Dedifferentiated amniotic fluid mesenchymal stem cell (primary cell): ENCODE measurements at regions not wholly inside any gene's neighbourhood (a gene's known extent, or its start where the extent isn't known, plus 50 kb on each side); places are given as distances from the start of the nearest gene placed in this dataset.

Source experiments
- DNase-seq: peaks from one replicate; pipeline ENCODE4 v3.0.0-alpha.2; 2016; ENCODE audit errors: extremely low spot score

DNA sequence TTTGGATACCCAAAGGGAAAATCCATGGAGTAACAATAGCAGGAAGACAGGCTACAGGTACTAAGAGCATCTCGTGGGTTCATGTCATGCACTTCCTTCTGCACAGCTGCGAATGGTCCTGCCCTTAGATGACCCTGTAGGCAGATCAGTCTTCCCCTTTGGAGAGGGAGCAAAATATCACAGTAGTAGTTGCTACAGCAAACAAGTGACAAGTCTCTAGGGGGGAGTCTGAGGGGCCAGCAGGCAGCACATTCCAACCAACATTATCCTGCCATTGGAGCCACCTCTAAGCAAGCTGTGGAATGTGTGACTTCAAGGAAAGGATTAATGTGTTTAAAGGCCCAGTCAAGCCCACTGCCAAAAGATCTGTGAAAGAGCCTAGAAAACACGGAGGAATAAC lies 273.2 kb upstream of the PARD3B start:
- no peak for DNase-seq

- DNase-seq, result no peak
Observed at GRCh38 chr2:204272610-204273287, 272.5 kb upstream of the PARD3B start.

DNA sequence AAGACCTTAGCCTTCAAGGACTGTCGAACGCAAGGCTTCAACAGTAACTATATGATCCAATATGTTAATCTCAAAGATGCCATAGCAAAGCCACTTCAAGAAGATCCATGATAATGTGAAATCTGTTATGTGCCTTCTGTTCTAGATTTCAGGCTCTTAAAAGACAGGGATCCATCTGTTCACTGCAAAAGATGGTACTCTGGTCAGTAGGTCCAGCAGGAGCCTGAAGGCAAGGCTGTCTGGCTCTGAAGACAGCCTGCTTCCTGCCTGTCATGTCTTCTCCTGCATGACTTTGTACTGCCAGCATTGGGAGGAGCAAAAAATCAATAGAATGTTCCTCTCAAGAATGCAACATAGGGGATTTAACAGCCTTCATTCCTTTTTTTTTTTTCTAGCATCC lies 270.8 kb upstream of the PARD3B start:
- no peak for DNase-seq

DNA sequence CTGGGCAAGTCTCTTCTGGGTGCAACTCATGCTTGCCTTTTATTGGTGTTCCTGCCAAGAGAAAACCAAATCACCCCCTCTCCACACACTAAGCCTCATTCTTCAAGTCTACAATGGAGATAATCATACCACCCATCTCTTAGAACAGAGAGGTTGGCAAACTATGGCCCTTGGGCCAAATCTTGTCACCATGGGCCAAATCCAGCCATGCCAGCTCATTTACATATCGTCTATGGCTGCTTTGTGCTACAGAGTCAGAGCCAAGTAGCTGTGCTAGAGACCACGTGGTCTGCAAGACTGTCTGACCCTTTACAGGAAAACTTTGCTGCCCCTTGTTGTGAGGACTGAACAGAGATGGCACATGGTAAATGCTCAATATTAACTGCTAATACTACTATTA lies 270.3 kb upstream of the PARD3B start:
- DNase-seq, result no peak

DNA sequence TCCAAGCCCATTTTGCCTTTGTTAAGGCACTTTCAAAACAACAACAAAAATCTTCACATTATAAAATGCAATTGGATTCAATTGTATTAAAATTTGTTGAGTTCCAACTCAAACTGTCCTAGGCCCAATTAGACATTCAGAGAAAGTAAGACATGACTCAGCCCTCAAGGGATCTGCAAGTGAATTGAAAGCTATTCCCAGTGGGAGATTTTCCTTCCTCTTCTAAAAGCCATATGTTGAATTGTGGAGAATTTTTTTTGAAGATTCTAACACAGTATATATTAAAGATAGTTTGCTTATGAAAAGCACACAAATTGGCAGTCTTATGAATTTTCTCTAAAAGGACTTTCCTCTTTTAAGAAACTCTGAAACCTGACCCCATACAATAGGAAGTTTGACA lies 268.0 kb upstream of the PARD3B start:
- no peak for DNase-seq

- no peak for DNase-seq
Observed at GRCh38 chr2:204278454-204278853, 266.8 kb upstream of the PARD3B start.

DNA sequence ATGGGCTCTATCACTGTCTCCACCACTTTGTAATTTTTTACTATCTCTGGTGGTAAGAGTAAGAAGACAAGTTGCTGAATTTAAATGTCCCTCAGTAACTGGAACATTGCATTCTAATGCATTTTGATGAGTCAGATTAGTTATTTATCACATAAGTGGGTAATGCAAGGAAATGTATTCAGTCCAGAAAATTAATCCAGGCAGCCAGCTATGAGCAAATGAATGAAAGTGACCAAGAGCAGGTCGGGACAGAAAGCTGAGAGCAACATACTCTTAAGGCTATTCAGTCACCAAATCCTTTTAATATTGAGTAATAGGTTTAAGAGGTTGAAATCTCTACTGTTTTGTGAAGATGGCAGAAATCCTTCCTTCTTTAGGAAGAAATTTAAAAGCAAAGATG lies 265.5 kb upstream of the PARD3B start:
- DNase-seq, result no peak

DNA sequence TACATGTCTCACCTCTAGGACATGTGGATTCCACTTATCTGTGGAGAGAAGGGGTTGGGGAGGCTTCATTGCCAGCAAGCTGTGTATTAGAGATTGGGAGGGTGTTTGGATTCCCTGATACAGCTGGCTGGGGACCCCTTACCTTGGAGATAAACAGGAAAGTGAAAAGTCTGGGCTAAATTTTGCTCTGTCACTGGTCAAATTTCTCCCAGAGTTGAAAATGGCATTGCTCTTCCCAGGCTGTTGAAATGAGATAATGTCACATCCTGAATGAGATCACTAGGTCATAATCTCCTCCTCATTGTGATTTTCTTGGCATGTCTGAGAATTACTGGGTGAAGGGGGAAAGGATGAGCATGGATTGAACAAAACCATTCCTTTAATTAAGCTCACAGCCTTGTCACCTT lies 265.0 kb upstream of the PARD3B start:
- DNase-seq, result no peak

DNA sequence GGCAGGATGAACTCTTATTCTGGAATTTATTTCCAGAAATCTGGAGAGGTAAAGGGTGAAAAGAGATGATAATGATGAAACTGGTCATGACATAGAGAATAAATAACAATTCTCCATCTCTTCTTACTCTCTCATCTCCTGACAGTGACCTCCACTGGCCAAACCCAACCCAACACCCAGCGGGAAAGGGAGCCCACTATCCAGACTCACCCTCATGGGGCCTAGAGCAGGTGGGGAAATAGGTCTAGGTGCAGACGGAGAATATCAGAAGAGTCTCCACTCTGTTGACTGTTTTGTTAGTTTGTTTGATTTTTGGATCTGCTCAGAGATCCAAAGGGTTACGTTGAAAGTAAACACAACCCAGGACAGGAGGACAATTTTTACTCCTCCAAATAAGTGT lies 263.2 kb upstream of the PARD3B start:
- no peak for DNase-seq

DNA sequence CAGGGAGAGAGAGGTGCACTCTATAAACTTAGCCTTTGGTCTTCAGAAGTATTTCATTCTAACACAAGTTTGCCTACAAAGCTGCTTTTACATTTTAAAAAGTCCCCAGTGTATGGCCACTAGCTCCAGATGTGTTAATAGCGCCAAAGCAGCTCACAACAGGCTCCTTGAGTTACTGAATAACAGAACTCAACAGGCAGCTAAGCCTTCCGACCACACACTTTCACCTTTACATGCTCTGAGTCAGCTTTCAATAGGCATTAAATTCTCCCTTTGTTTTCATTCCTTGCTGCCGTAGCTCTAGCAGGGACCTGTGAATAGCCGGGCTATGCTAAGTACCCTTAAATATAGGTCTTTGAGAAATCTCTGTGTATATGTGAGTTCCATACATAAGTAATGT lies 262.8 kb upstream of the PARD3B start:
- no peak for DNase-seq

DNA sequence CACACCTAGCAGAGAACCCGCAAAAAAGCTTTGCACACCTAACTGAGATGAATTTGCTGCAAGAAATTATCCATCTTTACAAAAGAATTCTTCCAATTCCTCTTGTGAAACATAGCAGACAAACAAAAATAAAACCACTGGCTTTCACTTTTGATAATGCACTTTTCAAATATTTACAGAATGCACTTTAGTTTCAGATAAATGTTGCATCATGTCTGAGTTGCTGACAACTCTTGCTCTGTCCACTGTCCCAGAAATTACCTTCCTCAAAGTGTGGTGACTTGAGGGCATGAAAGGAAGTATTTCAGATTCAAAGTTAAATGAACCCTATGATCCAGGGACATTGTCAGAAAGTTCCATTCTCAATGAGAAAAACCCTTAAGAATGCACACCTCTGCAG lies 256.2 kb upstream of the PARD3B start:
- DNase-seq, result peak; percentile 20

DNA sequence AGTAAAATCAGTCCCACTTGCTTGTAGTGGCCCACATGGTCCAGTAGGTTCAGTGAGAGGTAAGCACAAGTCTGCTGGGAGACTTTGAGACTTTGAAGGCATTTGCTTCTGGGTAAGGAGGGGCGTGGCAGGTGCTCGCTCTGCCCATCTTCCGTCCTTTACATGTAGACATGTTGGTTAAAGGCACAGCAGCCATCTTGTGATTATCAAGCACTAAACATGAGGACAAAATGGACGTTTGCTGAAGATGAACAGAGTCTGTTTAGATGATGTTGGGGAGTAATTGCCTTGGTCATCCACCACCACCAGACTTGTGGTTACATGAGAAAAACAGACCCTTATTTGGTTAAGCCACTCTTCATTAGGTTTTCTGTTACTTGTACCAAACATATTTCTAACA lies 252.8 kb upstream of the PARD3B start:
- DNase-seq, result no peak

- no peak for DNase-seq
Observed at GRCh38 chr2:204293884-204294747, 251.2 kb upstream of the PARD3B start.

- DNase-seq, result no peak
Observed at GRCh38 chr2:204298404-204298803, 246.9 kb upstream of the PARD3B start.

- no peak for DNase-seq
Observed at GRCh38 chr2:204299766-204300165, 245.5 kb upstream of the PARD3B start.

GRCh38 chr2:204306667-204307066 lies 238.6 kb upstream of the PARD3B start:
- no peak for DNase-seq

GRCh38 chr2:204312105-204312504 lies 233.2 kb upstream of the PARD3B start:
- DNase-seq, result no peak

- DNase-seq, result no peak
Observed at GRCh38 chr2:204313256-204313655, 232.0 kb upstream of the PARD3B start.

DNA sequence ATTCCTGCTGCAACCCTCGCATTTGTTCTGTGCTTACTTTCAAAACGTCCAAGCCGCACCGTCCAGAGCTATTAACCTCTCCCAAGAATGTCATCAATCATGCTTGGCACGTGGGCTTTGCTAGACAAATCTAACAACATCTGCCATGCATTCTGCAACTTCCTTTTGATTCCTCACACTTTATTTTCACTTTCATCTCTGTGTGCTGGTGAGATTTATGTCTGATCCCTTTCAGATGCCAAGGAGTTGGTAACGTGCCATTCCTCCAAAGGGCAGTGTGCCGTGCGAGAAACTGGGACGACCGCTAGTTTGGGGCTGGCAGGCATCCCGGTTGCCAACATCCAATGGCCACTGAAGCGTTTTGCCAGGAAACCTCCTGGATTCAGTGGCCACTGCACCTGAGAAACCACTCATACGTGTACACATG lies 230.0 kb upstream of the PARD3B start:
- DNase-seq, result no peak

GRCh38 chr2:204317640-204318039 lies 227.6 kb upstream of the PARD3B start:
- no peak for DNase-seq

- no peak for DNase-seq
Observed at GRCh38 chr2:204321027-204321800, 224.1 kb upstream of the PARD3B start.

DNA sequence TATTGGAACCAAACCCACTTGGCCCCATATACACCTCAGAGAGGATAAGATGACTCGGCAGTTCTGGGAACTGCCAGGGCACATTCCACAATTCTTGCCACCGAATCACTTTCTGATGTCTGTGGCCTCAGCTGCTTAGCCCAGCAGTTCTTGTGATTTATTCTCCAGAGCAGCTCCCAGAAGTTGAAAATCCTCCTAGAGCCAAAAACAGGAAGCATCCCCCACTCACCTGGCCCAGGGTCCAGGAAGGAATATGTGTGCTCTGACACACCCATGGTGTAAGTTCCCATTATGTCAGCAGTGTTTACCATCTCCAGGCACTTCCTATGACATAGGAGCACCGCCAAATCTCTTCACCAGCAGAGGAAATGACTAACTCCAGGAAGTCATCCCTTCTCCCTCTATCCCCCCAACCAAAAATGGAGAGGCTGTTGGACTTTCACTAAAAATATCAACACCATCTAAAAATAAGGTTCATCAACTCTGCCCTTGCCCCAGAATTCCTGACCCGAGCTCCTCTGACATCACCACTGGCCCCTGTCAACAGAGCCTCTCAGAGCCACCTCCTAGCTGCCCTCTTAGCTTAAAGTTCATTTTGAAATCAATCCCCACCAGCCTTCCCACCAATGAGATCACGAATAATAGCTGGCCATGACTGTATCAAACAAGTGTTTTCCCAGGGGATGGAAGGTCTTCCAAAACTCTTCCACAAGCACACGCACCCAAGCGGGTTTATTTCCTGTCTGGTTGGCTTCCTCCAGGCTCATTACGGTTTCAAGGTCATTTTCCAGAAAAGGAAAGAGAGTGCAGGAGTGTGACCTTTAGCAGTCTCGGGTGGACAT lies 223.1 kb upstream of the PARD3B start:
- DNase-seq, result no peak
